Sigmoid colon (tissue), 6 donors: ENCODE measurements at regions not wholly inside any gene's neighbourhood (a gene's known extent, or its start where the extent isn't known, plus 50 kb on each side); places are given as distances from the start of the nearest gene placed in this dataset.

Experiments
- DNase-seq: peaks from one replicate; pipeline ENCODE4 v3.0.0-alpha.2; 2019
- H3K27ac ChIP-seq, 4 donors: fragments of 200-600 bp; sonication (generic); one replicate each; pipeline ENCODE4 v1.5.1; 2016 to 2019; ENCODE audit warnings: mild to moderate bottlenecking in 1 of 4
- H3K27me3 ChIP-seq, 3 donors: fragments of 200-600 bp; sonication (generic); one replicate each; pipeline ENCODE4 v1.5.1; 2019; ENCODE audit warnings: mild to moderate bottlenecking in 1 of 3
- H3K36me3 ChIP-seq, 4 donors: fragments of 200-600 bp; sonication (generic); one replicate each; pipeline ENCODE4 v1.5.1; 2016 to 2019
- H3K4me1 ChIP-seq, 4 donors: fragments of 200-600 bp; sonication (generic); one replicate each; pipeline ENCODE4 v1.5.1; 2017 to 2019
- H3K4me3 ChIP-seq, 4 donors: fragments of 200-600 bp; sonication (generic); one replicate each; pipeline ENCODE4 v1.5.1; 2017 to 2019; ENCODE audit warnings: mild to moderate bottlenecking in 2 of 4, moderate library complexity in 1 of 4
- H3K9me3 ChIP-seq, 4 donors: fragments of 200-600 bp in 3 of 4; sonication (generic) in 3 of 4; one replicate each; pipeline versions ENCODE4 v1.5.1 to v1.6.1; 2013 to 2019
- CTCF ChIP-seq, 4 experiments: fragments of 450-650 bp in 3 of 4; fragments of 200-600 bp in 1 of 4; IDR thresholded peaks; one replicate each; pipeline ENCODE4 v1.5.1; 2016 to 2019; ENCODE audit warnings: antibody characterized with exemption in 4 of 4, mild to moderate bottlenecking in 3 of 4, moderate library complexity in 2 of 4
- EP300 ChIP-seq, 4 donors: sonication (generic); formaldehyde crosslinking; IDR thresholded peaks; one replicate each; pipeline ENCODE4 v1.6.1; 2017; ENCODE audit warnings: antibody characterized with exemption in 4 of 4
- POLR2A ChIP-seq, 2 donors: fragments of 450-650 bp; IDR thresholded peaks; one replicate each; pipeline ENCODE4 v1.6.1; 2016; ENCODE audit warnings: antibody characterized with exemption in 2 of 2, mild to moderate bottlenecking in 2 of 2, moderate library complexity in 2 of 2
- POLR2AphosphoS5 ChIP-seq, 4 donors: sonication (generic); formaldehyde crosslinking; IDR thresholded peaks; one replicate each; pipeline ENCODE4 v1.6.1; 2017; ENCODE audit warnings: antibody characterized with exemption in 4 of 4
- WGBS, 2 donors: extraction: QIAGEN DNeasy Blood & Tissue Kit; methylation state at CpG; one replicate each; pipeline ENCODE4 v1.1.7; 2013; 5-methylcytosine and 5-hydroxymethylcytosine counted together
- intact Hi-C: fragments of 100-400 bp; cut with DNase I; formaldehyde crosslinking; loops from one replicate; pipeline ENCODE4 v1.15.1; 2023
- donor health status: healthy with polysubstance abuse.
- donor health status: healthy.

- 41 to 73% methylated on average over 8 of the region's 8 CpGs for WGBS, 2 donors
- no peak for DNase-seq
- Histone ChIP-seq H3K4me3 (no peak overlapping the region), H3K36me3 (no peaks in the 10 kb centered on the region), H3K27me3 (no peaks in the 10 kb centered on the region), H3K27ac (no peak overlapping the region), H3K9me3 (no peaks in the 10 kb centered on the region), H3K4me1 (peaks cover 0 to 23% (median 11%) of the 10 kb centered on the region in 4 donors)
- TF ChIP-seq CTCF (IDR thresholded peaks at IDR 0.05): no peak
- TF ChIP-seq POLR2A (IDR thresholded peaks at IDR 0.05): no peak
- no peak for TF ChIP-seq EP300 (IDR thresholded peaks at IDR 0.05)
- TF ChIP-seq POLR2AphosphoS5 (IDR thresholded peaks at IDR 0.05): no peak
- intact Hi-C loops: no loop called here
These were observed 864.4 kb upstream of the KLHL29 start for GRCh38 chr2:22520369-22521288.

- peaks cover 0 to 23% (median 11%) of the 10 kb centered on the region in 4 donors for H3K4me1 ChIP-seq
- no peak overlapping the region for H3K4me3 ChIP-seq
- no peaks in the 10 kb centered on the region for H3K36me3 ChIP-seq
- no peak for DNase-seq
- intact Hi-C loops: no loop called here
- no peaks in the 10 kb centered on the region for H3K9me3 ChIP-seq
- H3K27me3 ChIP-seq: no peaks in the 10 kb centered on the region
- H3K27ac ChIP-seq: no peak overlapping the region
- TF ChIP-seq POLR2AphosphoS5 (IDR thresholded peaks at IDR 0.05) (no peak), POLR2A (IDR thresholded peaks at IDR 0.05) (no peak), CTCF (IDR thresholded peaks at IDR 0.05) (no peak), EP300 (IDR thresholded peaks at IDR 0.05) (no peak)
These were observed 863.4 kb upstream of the KLHL29 start for GRCh38 chr2:22521620-22522019.

GRCh38 chr2:22525681-22526080 lies 859.3 kb upstream of the KLHL29 start:
- no peak for DNase-seq
- TF ChIP-seq CTCF (IDR thresholded peaks at IDR 0.05) (no peak), POLR2AphosphoS5 (IDR thresholded peaks at IDR 0.05) (no peak), EP300 (IDR thresholded peaks at IDR 0.05) (no peak), POLR2A (IDR thresholded peaks at IDR 0.05) (no peak)
- intact Hi-C loops: no loop called here
- Histone ChIP-seq H3K27me3 (no peaks in the 10 kb centered on the region), H3K4me1 (peaks cover 0 to 6% (median 2%) of the 10 kb centered on the region in 4 donors), H3K9me3 (peaks cover 0 to 7% (median 0%) of the 10 kb centered on the region in 4 donors), H3K36me3 (no peaks in the 10 kb centered on the region), H3K4me3 (no peak overlapping the region), H3K27ac (no peak overlapping the region)

- WGBS, 2 donors: 90 to 93% methylated on average over 4 of the region's 4 CpGs
- no peaks in the 10 kb centered on the region for H3K27me3 ChIP-seq
- no peak for TF ChIP-seq POLR2A (IDR thresholded peaks at IDR 0.05)
- TF ChIP-seq CTCF (IDR thresholded peaks at IDR 0.05): no peak
- no peak for TF ChIP-seq POLR2AphosphoS5 (IDR thresholded peaks at IDR 0.05)
- TF ChIP-seq EP300 (IDR thresholded peaks at IDR 0.05): no peak
- H3K9me3 ChIP-seq: peaks cover 0 to 7% (median 0%) of the 10 kb centered on the region in 4 donors
- H3K36me3 ChIP-seq: no peaks in the 10 kb centered on the region
- H3K4me1 ChIP-seq: no peaks in the 10 kb centered on the region
- no peak overlapping the region for H3K27ac ChIP-seq
- no peak overlapping the region for H3K4me3 ChIP-seq
- intact Hi-C loops: no loop called here
- no peak for DNase-seq
These were observed 854.8 kb upstream of the KLHL29 start for GRCh38 chr2:22530131-22530530.
